Endothelial cell of umbilical vein (primary cell): ENCODE measurements at regions not wholly inside any gene's neighbourhood (a gene's known extent, or its start where the extent isn't known, plus 50 kb on each side); places are given as distances from the start of the nearest gene placed in this dataset.
"Not testable (repeated sequence)": the region's sequence is repeated elsewhere in the genome, so short reads cannot be mapped to it uniquely, and the experiment has no call there.

Experiments
- CTCF ChIP-seq, 2 donors: IDR thresholded peaks; 1 replicate in 1 of 2; 2 replicates in 1 of 2; pipeline ENCODE4 v1.5.1; 2011; ENCODE audit warnings: low read length in 2 of 2, mild to moderate bottlenecking in 2 of 2, moderate library complexity in 2 of 2, control low read depth in 1 of 2, inconsistent platforms in 1 of 2, low read depth in 1 of 2; ENCODE audit not compliant: insufficient read depth in 1 of 2; ENCODE audit errors: extremely low read depth in 1 of 2
- EZH2 ChIP-seq: IDR thresholded peaks from 2 replicates; pipeline ENCODE4 v1.6.1; 2012; ENCODE audit warnings: borderline replicate concordance, low read depth, mild to moderate bottlenecking, moderate library complexity, low read length, inconsistent platforms; ENCODE audit not compliant: severe bottlenecking
- GATA2 ChIP-seq: IDR thresholded peaks from 2 replicates; pipeline ENCODE4 v1.7.0; 2011; ENCODE audit warnings: low read depth, mild to moderate bottlenecking, moderate library complexity, mixed read lengths, low read length; ENCODE audit not compliant: insufficient read length, insufficient read depth
- JUN ChIP-seq: IDR thresholded peaks from 2 replicates; pipeline ENCODE4 v1.6.1; 2011; ENCODE audit warnings: borderline replicate concordance, low read depth; ENCODE audit not compliant: insufficient read length, insufficient read depth
- POLR2A ChIP-seq: IDR thresholded peaks from 2 replicates; pipeline ENCODE4 v1.6.1; 2012; ENCODE audit warnings: low read depth, mild to moderate bottlenecking, control low read depth, low read length
- POLR2AphosphoS5 ChIP-seq: IDR thresholded peaks from 2 replicates; pipeline ENCODE4 v1.6.1; 2012; ENCODE audit warnings: low read depth, mild to moderate bottlenecking, control low read depth, low read length, moderate library complexity; ENCODE audit not compliant: insufficient read depth
- TF ChIP-seq, protein P1 (sequence below): IDR thresholded peaks from 2 replicates; pipeline ENCODE4 v1.6.1; 2011; ENCODE audit not compliant: insufficient read depth, insufficient read length

DNA sequence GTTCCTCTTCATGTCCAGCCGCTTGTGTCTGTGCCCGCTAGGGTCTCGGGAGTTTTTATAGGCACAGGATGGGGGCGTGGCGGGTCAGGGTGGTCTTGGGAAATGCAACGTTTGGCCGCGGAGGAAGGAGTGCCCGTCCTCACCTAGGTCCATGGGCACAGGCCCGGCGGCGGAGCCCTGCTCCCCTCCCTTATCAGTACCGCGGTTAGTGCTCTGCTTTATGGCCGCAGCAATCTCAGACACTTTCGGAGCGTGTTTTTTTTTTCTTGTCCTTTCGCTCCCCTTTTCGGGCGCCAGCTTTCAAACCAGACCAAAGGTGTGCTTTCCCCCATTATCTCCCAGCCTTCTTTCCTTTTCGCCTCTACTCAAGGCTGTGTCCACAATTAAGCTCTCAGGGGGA, 503.9 kb downstream of the PRIM2 start:
- not testable (repeated sequence) for TF ChIP-seq POLR2AphosphoS5; CTCF (IDR thresholded peaks at IDR 0.05; ENCODE audit: extremely low read depth in 1 of 2, insufficient read depth in 1 of 2, low read depth in 1 of 2, low read length in 2 of 2); POLR2A; GATA2; EZH2; JUN
- TF ChIP-seq, protein P1, sequence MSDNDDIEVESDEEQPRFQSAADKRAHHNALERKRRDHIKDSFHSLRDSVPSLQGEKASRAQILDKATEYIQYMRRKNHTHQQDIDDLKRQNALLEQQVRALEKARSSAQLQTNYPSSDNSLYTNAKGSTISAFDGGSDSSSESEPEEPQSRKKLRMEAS: not testable (repeated sequence)
